ENCODE measurements at regions not wholly inside any gene's neighbourhood (a gene's known extent, or its start where the extent isn't known, plus 50 kb on each side); places are given as distances from the start of the nearest gene placed in this dataset.
"Not testable (repeated sequence)": the region's sequence is repeated elsewhere in the genome, so short reads cannot be mapped to it uniquely, and the experiment has no call there.

- no peak for DNase-seq (ENCODE audit: low read depth in 3 of 3)
These were observed 835.1 kb downstream of the KCNJ2 start for GRCh38 chr17:71004413-71004812.

GRCh38 chr17:71011391-71011790 is 842.1 kb downstream of the KCNJ2 start:
- no peak for DNase-seq (ENCODE audit: low read depth in 3 of 3)

- no peak for DNase-seq (ENCODE audit: low read depth in 3 of 3)
These were observed 850.4 kb downstream of the KCNJ2 start for GRCh38 chr17:71019699-71020098.

DNA sequence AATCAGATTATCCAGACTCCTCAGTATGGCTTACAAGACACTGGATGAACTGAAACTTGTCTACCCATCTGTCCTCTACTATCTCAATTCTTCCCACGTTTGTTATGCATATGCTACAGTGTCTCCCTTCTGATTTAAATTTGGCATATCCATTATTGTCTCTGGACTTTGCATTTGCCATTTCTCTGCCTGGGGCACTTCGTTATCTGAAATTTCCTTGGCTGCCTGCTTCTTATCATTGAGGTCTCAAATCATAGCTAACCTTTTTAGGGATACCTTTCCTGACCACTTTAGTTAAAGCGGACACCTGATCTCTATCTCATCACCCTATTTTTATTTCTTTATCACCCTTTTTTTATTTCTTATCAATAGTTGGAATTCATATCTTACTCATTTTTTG is 853.4 kb downstream of the KCNJ2 start:
- no peak for DNase-seq (ENCODE audit: low read depth in 3 of 3)

- no peak for DNase-seq (ENCODE audit: low read depth in 3 of 3)
These were observed 854.1 kb downstream of the KCNJ2 start for GRCh38 chr17:71023249-71024030.

- no peak for DNase-seq (ENCODE audit: low read depth in 3 of 3)
These were observed 854.8 kb downstream of the KCNJ2 start for GRCh38 chr17:71024172-71024571.

GRCh38 chr17:71024969-71025368 is 855.6 kb downstream of the KCNJ2 start:
- no peak for DNase-seq (ENCODE audit: low read depth in 3 of 3)

DNA sequence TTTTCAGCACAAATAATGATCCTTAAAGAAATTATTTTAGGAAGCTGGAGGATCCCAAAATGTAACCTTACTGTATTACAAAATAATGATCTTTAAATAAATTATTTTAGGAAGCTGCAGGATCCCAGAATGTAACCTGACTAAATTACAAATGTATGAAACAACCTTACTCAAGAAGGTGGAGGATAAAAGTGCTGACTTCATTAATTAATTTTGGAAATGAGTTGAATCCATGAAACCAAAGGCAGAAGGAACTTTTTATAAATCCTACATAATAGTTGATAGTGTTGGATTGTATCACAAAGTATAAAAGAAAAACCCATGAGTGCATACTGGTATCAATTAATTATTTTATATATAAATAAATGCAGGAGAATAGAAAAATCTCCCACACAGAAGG is 859.9 kb downstream of the KCNJ2 start:
- DNase-seq (ENCODE audit: low read depth in 3 of 3): no peak

- DNase-seq (ENCODE audit: low read depth in 3 of 3): not testable (repeated sequence)
These were observed 862.0 kb downstream of the KCNJ2 start for GRCh38 chr17:71031286-71031685.

GRCh38 chr17:71032746-71033273 is 863.5 kb downstream of the KCNJ2 start:
- no peak for DNase-seq (ENCODE audit: low read depth in 3 of 3)

DNA sequence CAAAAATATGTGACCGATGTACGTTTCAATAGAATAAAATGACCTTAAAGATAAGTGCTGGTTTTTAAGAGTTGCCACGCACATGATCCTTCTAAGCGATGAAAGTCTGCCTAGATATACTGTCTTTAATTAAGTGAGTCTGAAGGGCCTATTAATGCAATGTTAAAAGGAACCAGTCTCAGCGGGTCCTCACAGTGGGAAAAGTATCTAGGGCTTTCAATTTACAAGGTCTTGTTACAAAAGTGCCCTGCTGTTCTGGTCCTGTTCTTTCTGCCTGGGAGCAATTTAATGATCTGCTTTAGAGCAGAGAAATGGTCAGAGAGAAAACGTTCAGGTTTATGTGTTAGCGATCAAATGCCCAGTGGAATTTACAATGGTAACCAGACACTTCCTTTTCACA is 864.0 kb downstream of the KCNJ2 start:
- DNase-seq (ENCODE audit: low read depth in 3 of 3): no peak

DNA sequence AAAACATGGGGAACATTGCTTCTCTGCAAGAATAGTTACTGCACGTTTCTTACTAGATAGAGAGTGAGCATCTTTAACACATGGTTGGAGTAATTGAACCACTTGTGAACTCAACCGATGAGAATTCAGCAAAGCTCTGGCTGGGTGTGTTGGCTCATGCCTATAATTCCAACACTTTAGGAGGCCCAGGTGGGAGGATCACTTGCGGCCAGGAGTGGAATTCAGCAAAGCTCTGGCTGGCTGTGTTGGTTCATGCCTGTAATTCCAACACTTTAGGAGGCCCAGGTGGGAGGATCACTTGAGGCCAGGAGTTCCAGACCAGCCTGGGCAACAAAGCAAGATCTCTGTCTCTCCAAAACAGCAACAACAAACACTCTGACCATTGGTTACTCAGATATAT is 865.9 kb downstream of the KCNJ2 start:
- DNase-seq (ENCODE audit: low read depth in 3 of 3): no peak

DNA sequence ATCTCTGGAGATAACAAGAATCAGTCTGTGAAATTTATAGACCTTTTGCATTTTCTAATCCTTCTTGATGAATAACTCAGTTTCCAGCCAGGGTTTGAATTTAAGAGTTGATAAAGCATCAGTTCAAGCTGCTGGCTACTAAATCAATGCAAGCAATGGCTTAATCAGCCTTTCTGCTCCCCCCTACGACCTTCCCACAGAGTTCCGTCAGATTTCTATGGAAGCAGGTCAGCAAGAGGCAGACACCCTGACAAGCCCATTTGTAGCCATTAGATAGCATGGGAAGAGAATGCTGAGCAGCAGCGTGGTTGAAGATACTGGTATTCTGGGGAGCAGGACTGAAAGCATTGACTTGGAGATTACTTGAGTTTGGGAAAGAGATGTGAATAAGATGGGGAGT is 868.1 kb downstream of the KCNJ2 start:
- DNase-seq (ENCODE audit: low read depth in 3 of 3): no peak

DNA sequence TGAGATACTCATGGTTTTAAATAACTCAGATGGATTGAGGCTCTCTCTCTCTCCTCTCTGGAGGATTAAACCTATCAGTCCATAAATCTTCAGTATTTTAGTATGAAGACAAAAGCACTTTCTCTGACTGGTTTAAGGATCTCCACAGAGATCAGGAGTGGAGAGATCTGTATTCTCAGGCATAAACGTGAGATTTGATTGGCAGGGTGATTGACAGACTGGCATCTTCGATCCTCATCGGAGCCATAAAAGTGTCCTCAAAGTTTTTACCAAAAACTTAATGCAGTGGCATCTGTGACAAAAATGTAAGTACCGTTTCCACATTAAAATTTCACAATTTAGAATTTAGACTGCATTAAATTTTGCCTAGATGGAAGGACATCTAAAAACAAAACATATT is 870.1 kb downstream of the KCNJ2 start:
- no peak for DNase-seq (ENCODE audit: low read depth in 3 of 3)

- DNase-seq (ENCODE audit: low read depth in 3 of 3): no peak
These were observed 883.6 kb downstream of the KCNJ2 start for GRCh38 chr17:71052971-71053370.

GRCh38 chr17:71055128-71055527 is 885.8 kb downstream of the KCNJ2 start:
- DNase-seq (ENCODE audit: low read depth in 3 of 3): no peak

DNA sequence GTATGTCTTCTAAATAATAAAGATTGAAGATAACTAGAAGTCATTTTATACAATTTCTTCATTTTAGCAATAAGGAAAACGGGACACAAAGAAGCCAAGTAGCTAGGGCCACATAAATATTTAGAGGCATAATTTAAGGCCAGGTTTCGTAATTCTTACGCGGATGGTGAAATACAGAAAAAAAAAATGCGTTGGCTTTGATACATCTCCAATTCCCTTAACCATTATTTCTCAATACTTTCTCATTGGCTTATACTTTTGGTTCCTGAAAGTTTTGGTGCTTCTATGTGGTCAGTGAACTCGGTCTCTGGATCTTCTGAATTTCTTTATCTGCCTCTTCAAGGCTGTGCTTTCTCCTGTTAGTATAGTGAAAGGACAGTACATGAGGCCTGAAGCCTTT is 888.1 kb downstream of the KCNJ2 start:
- DNase-seq (ENCODE audit: low read depth in 3 of 3): no peak

DNA sequence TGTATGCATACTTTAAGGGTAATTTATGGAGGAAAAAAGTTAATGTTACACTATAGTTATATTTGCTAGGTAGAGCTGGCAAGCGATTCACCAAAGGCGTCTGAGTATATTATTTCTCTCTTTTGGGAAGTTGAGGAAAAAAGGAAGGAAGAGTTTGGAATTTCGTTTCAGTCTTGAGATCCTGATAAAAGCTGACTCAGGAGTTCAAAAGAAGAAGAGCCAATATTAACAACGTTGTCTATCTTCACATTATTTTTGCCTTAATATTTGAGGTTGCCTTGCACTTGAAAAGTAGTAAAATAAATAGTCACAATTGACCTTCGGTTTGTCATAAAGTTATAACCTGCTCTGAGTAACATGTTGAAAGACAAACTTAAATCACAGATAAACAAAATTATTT is 888.6 kb downstream of the KCNJ2 start:
- no peak for DNase-seq (ENCODE audit: low read depth in 3 of 3)

DNA sequence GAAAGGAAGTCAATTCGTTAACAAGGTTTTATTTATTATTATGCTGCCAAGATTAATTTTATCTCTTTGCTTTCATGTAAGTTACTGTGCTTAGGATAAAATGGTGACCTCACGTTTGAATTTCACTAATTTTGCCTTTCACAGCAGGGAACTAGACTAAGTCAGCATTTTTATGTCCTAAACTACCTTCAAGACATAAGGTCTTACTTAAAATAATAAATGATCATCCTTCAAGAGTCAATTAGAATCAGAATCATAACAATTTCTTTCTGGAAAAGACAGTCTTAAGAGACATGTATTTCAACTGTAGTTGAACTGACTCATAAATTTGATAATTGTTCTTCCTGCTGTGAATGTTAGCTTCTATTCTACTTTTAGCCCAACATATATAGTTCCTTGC is 893.8 kb downstream of the KCNJ2 start:
- no peak for DNase-seq (ENCODE audit: low read depth in 3 of 3)

- no peak for DNase-seq (ENCODE audit: low read depth in 3 of 3)
These were observed 894.2 kb downstream of the KCNJ2 start for GRCh38 chr17:71063559-71063958.

GRCh38 chr17:71067669-71068407 is 898.5 kb downstream of the KCNJ2 start:
- DNase-seq (ENCODE audit: low read depth in 3 of 3): no peak

DNA sequence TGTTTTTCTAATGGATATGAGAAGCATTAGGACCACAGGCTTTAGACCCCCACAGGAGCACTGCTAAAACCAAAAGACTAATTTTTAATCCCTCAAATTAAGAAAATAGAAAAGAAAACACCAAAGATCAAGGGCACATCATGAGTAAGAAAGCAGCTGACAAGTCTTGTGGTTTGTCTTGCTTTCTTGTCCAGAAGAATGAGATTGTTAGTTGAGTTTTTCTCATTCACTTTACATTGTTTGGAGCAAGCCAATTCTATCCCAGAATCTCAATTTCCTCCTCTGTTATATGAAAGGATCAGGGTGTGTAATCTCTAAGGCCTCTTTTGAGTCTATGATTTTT is 899.0 kb downstream of the KCNJ2 start:
- DNase-seq (ENCODE audit: low read depth in 3 of 3): no peak

DNA sequence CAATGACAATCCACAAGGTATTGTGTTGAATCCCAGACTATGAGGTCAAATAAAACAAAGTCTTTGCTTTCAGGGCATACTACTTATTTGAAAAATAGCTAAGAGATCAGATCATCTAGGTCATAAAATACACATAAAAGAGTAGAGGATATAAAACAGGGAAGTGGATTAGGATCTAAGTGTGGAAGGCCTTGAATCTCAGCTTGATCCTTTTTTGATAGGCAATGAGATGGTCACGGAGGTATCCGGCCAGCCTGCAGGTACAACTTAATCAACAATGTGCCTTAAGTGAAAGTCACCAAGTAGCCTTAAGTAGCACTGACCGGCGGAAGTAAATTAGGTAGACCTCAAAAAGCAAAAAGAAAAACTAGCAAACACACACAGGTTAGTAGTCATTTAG is 901.7 kb downstream of the KCNJ2 start:
- no peak for DNase-seq (ENCODE audit: low read depth in 3 of 3)
